ENCODE measurements at regions not wholly inside any gene's neighbourhood (a gene's known extent, or its start where the extent isn't known, plus 50 kb on each side); places are given as distances from the start of the nearest gene placed in this dataset.

GRCh38 chr20:50272724-50273446, 82.3 kb downstream of the CEBPB start:
- Histone ChIP-seq H3K36me3 (ENCODE audit: control insufficient read depth in 2 of 2, extremely low read depth in 1 of 2, insufficient read depth in 2 of 2, low read length in 2 of 2) (no peaks in the 10 kb centered on the region), H3K4me2 (ENCODE audit: control insufficient read depth, extremely low read depth, insufficient read depth, low read depth, low read length) (no peak overlapping the region), H2AFZ (ENCODE audit: control insufficient read depth, low read length) (no peak overlapping the region), H4K20me1 (ENCODE audit: control insufficient read depth, extremely low read depth, insufficient read depth, low read length) (no peaks in the 10 kb centered on the region), H3K27ac (ENCODE audit: control insufficient read depth, insufficient read depth, low read length) (no peak overlapping the region), H3K27me3 (ENCODE audit: control insufficient read depth, extremely low read depth, insufficient read depth, low read length) (peaks cover 8% of the 10 kb centered on the region), H3K9me1 (ENCODE audit: control insufficient read depth, extremely low read depth, insufficient read depth, low read length) (no peaks in the 10 kb centered on the region), H3K4me3 (ENCODE audit: control insufficient read depth in 2 of 3, extremely low read depth in 1 of 3, insufficient read depth in 2 of 3, low read depth in 1 of 3, low read length in 3 of 3) (no peak overlapping the region), H3K4me1 (ENCODE audit: control insufficient read depth, extremely low read depth, insufficient read depth, low read length) (peaks cover 2% of the 10 kb centered on the region), H3K9ac (ENCODE audit: control insufficient read depth, extremely low read depth, insufficient read depth, low read length) (no peak overlapping the region), H3K79me2 (ENCODE audit: control insufficient read depth, insufficient read depth, low read length) (no peaks in the 10 kb centered on the region), H3K9me3 (ENCODE audit: control insufficient read depth, low read depth, low read length) (no peaks in the 10 kb centered on the region)
- dilution Hi-C loops (cut with MboI; ENCODE audit: extremely low pct_ligation_motif_present, low sequenced_read_pairs) = no loop called here
- DNase-seq (ENCODE audit: low read depth, low spot score) = no peak
- FAIRE-seq = no peak
- no peak for TF ChIP-seq CTCF (optimal IDR thresholded peaks at IDR 0.05 in 1 of 3, IDR thresholded peaks at IDR 0.05 in 1 of 3, conservative IDR thresholded peaks at IDR 0.05 in 1 of 3; ENCODE audit: extremely low read depth in 1 of 3, insufficient read depth in 2 of 3, low read length in 3 of 3)
- TF ChIP-seq EZH2 (IDR thresholded peaks at IDR 0.05; ENCODE audit: low read length) = no peak

DNA sequence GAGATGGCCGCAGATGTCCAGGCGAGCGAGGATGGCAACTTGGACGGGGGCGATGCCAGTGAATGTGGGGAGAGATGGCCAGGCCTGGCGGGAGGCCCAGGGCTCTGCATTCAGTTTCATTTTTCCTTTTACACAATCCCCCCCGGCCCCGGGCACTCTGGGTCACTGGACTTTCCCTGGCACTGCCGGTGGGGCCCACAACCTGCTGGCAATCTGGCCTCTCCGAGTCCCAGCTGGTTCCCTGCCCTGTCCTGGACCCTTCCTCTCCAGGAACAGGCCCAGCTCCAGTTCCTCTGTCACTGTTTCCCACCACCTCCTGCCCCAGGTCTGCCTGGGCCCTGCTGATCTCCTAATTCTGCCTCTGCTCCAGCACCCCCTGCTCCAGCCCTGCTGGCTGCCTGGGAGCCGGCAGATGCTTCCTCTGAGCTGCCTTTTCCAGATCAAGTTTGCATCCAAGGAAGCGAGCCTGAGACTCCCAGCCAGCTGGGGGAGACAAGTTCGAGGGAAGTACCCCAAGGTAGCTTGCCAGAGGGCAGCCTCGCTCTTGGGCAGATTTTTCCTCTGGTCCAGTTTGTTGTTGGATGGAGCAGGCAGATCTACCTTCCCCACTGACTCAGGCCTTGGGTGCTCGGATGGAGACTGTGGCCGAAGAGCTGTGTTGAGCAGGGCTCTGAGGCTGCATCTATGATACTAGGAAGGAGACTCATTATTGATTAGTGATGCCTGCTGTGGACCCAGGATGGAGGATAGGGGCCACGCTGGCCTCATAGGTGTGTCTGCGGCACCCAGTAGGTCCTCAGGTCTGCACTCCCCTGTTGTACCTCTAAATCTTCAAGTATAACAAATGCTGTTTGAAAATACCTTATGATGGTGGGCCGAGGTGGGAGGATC, 83.2 kb downstream of the CEBPB start:
- Histone ChIP-seq H3K27ac (ENCODE audit: control insufficient read depth, insufficient read depth, low read length) (no peak overlapping the region), H3K36me3 (ENCODE audit: control insufficient read depth in 2 of 2, extremely low read depth in 1 of 2, insufficient read depth in 2 of 2, low read length in 2 of 2) (no peaks in the 10 kb centered on the region), H3K4me3 (ENCODE audit: control insufficient read depth in 2 of 3, extremely low read depth in 1 of 3, insufficient read depth in 2 of 3, low read depth in 1 of 3, low read length in 3 of 3) (no peak overlapping the region), H3K9me1 (ENCODE audit: control insufficient read depth, extremely low read depth, insufficient read depth, low read length) (no peaks in the 10 kb centered on the region), H3K9ac (ENCODE audit: control insufficient read depth, extremely low read depth, insufficient read depth, low read length) (no peak overlapping the region), H4K20me1 (ENCODE audit: control insufficient read depth, extremely low read depth, insufficient read depth, low read length) (no peaks in the 10 kb centered on the region), H3K27me3 (ENCODE audit: control insufficient read depth, extremely low read depth, insufficient read depth, low read length) (peaks cover 8% of the 10 kb centered on the region), H3K4me2 (ENCODE audit: control insufficient read depth, extremely low read depth, insufficient read depth, low read depth, low read length) (no peak overlapping the region), H3K79me2 (ENCODE audit: control insufficient read depth, insufficient read depth, low read length) (no peaks in the 10 kb centered on the region), H2AFZ (ENCODE audit: control insufficient read depth, low read length) (no peak overlapping the region), H3K9me3 (ENCODE audit: control insufficient read depth, low read depth, low read length) (no peaks in the 10 kb centered on the region), H3K4me1 (ENCODE audit: control insufficient read depth, extremely low read depth, insufficient read depth, low read length) (peaks cover 4% of the 10 kb centered on the region)
- no peak for FAIRE-seq
- no peak for DNase-seq (ENCODE audit: low read depth, low spot score)
- dilution Hi-C loops (cut with MboI; ENCODE audit: extremely low pct_ligation_motif_present, low sequenced_read_pairs) = no loop called here
- TF ChIP-seq EZH2 (IDR thresholded peaks at IDR 0.05; ENCODE audit: low read length) (no peak), CTCF (optimal IDR thresholded peaks at IDR 0.05 in 1 of 3, IDR thresholded peaks at IDR 0.05 in 1 of 3, conservative IDR thresholded peaks at IDR 0.05 in 1 of 3; ENCODE audit: extremely low read depth in 1 of 3, insufficient read depth in 2 of 3, low read length in 3 of 3) (no peak)

Data from keratinocyte (primary cell).